B cell (primary cell): ENCODE measurements at regions not wholly inside any gene's neighbourhood (a gene's known extent, or its start where the extent isn't known, plus 50 kb on each side); places are given as distances from the start of the nearest gene placed in this dataset.

ENCODE experiments used
- ATAC-seq: fragments of 200-7000 bp; cut with Tn5 transposase; one replicate; pipeline ENCODE4 v1.10.0; 2021; ENCODE audit warnings: low read depth, mild to moderate bottlenecking, moderate number of reproducible peaks, moderate library complexity
- CTCF ChIA-PET: fragments of 350-600 bp; sonication (Branson Sonifier 250); formaldehyde crosslinking; loops from one replicate; lab custom pipeline; 2021; ENCODE audit warnings: antibody characterized with exemption, inconsistent platforms; lab: Charles Lee
- POLR2A ChIA-PET: fragments of 350-600 bp; sonication (Branson Sonifier 250); formaldehyde crosslinking; loops from one replicate; lab custom pipeline; 2021; ENCODE audit warnings: antibody characterized with exemption; lab: Charles Lee
- DNase-seq: peaks from one replicate; pipeline ENCODE4 v3.0.0; 2013
- H2AFZ ChIP-seq: 2 replicates; pipeline ENCODE4 v1.6.1; 2012; ENCODE audit warnings: mild to moderate bottlenecking, low read depth, low read length; ENCODE audit not compliant: insufficient read depth, poor library complexity, severe bottlenecking
- H3K27ac ChIP-seq, 2 donors: 1 replicate in 1 of 2; 2 replicates in 1 of 2; pipeline ENCODE4 v1.5.1; 2012 to 2013; ENCODE audit warnings: low read length in 2 of 2, mild to moderate bottlenecking in 2 of 2, moderate library complexity in 1 of 2
- H3K27me3 ChIP-seq, 4 experiments: fragments of 200-600 bp in 1 of 4; sonication (generic) in 1 of 4; replicated peaks in 1 of 4; 1 replicate in 2 of 4; 2 replicates in 2 of 4; pipeline versions ENCODE4 v1.6.1 to v1.7.0; 2013 to 2016; ENCODE audit warnings: low read length in 3 of 4, mild to moderate bottlenecking in 2 of 4, mixed read lengths in 1 of 4, moderate library complexity in 1 of 4; ENCODE audit not compliant: insufficient read depth in 4 of 4, control insufficient read depth in 3 of 4; ENCODE audit errors: control extremely low read depth in 1 of 4
- H3K36me3 ChIP-seq, 2 experiments: replicated peaks in 1 of 2; 1 replicate in 1 of 2; 2 replicates in 1 of 2; pipeline versions ENCODE4 v1.6.1 to v1.7.1; 2013; ENCODE audit warnings: low read length in 1 of 2; ENCODE audit not compliant: insufficient read depth in 2 of 2, control insufficient read depth in 1 of 2; ENCODE audit errors: control extremely low read depth in 1 of 2, extremely low read depth in 1 of 2
- H3K4me1 ChIP-seq, 2 donors: fragments of 200-600 bp in 1 of 2; sonication (generic) in 1 of 2; 1 replicate in 1 of 2; 2 replicates in 1 of 2; pipeline versions ENCODE4 v1.5.1 to v1.6.1; 2013 to 2017; ENCODE audit warnings: low read length in 2 of 2; ENCODE audit not compliant: control insufficient read depth in 2 of 2, insufficient read depth in 2 of 2
- H3K4me2 ChIP-seq: replicated peaks from 2 replicates; pipeline ENCODE3; 2012; ENCODE audit warnings: mild to moderate bottlenecking, low read depth, low read length; ENCODE audit not compliant: poor library complexity, severe bottlenecking
- H3K4me3 ChIP-seq, 5 experiments: fragments of 200-600 bp in 1 of 5; sonication (generic) in 1 of 5; 1 replicate in 3 of 5; 2 replicates in 2 of 5; pipeline versions ENCODE4 v1.5.1 to v1.7.0; 2011 to 2016; ENCODE audit warnings: low read length in 4 of 5, mild to moderate bottlenecking in 4 of 5, low read depth in 2 of 5, control low read depth in 1 of 5, moderate library complexity in 1 of 5; ENCODE audit not compliant: insufficient read depth in 1 of 5; ENCODE audit errors: control extremely low read depth in 1 of 5, extremely low read depth in 1 of 5
- H3K79me2 ChIP-seq: fragments of 200-600 bp; sonication (generic); one replicate; pipeline ENCODE4 v1.6.0; 2016; ENCODE audit warnings: low read length; ENCODE audit not compliant: control insufficient read depth, insufficient read depth
- H3K9ac ChIP-seq: fragments of 200-600 bp; sonication (generic); 2 replicates; pipeline ENCODE4 v1.6.1; 2017; ENCODE audit warnings: mild to moderate bottlenecking, low read length, moderate library complexity
- H3K9me3 ChIP-seq, 3 donors: one replicate each; pipeline versions ENCODE4 v1.6.1 to v1.7.1; 2013; ENCODE audit warnings: low read length in 2 of 3; ENCODE audit not compliant: control insufficient read depth in 2 of 3, insufficient read depth in 1 of 3; ENCODE audit errors: control extremely low read depth in 1 of 3
- H4K20me1 ChIP-seq: 2 replicates; pipeline ENCODE4 v1.6.0; 2012; ENCODE audit warnings: mild to moderate bottlenecking, low read length; ENCODE audit not compliant: insufficient read depth, control insufficient read depth, poor library complexity, severe bottlenecking
- H3K27ac Mint-ChIP-seq: one replicate; pipeline ENCODE4 v1.8.0; 2021; ENCODE audit warnings: mixed read lengths
- H3K27me3 Mint-ChIP-seq: one replicate; pipeline ENCODE4 v1.8.0; 2021; ENCODE audit warnings: mixed read lengths
- H3K4me1 Mint-ChIP-seq: one replicate; pipeline ENCODE4 v1.8.0; 2021; ENCODE audit warnings: mixed read lengths
- H3K4me3 Mint-ChIP-seq: one replicate; pipeline ENCODE4 v1.8.0; 2021; ENCODE audit warnings: mixed read lengths
- H3K9me3 Mint-ChIP-seq: one replicate; pipeline ENCODE4 v1.8.0; 2022; ENCODE audit warnings: mixed read lengths; ENCODE audit not compliant: insufficient read depth
- CTCF ChIP-seq: fragments of 200-600 bp; IDR thresholded peaks from one replicate; pipeline ENCODE4 v1.8.0; 2022; ENCODE audit warnings: antibody characterized with exemption, mild to moderate bottlenecking
- EZH2 ChIP-seq: IDR thresholded peaks from 2 replicates; pipeline ENCODE4 v1.6.1; 2012; ENCODE audit warnings: borderline replicate concordance, low read depth, mild to moderate bottlenecking, moderate library complexity, low read length; ENCODE audit not compliant: insufficient read depth, poor library complexity, severe bottlenecking
- WGBS: methylation state at CpG from one replicate; pipeline ENCODE4 v1.1.5; 2013; ENCODE audit warnings: missing lambda C conversion rate; ENCODE audit not compliant: insufficient coverage; 5-methylcytosine and 5-hydroxymethylcytosine counted together
- intact Hi-C: fragments of 100-400 bp; cut with micrococcal nuclease; formaldehyde crosslinking; loops from one replicate; pipeline ENCODE4 v1.10.0; 2022

- Mint-ChIP-seq H3K4me3 (no peak overlapping the region), H3K27me3 (no peaks in the 10 kb centered on the region), H3K27ac (no peak overlapping the region), H3K9me3 (no peaks in the 10 kb centered on the region), H3K4me1 (no peaks in the 10 kb centered on the region)
- no peak overlapping the region for H3K4me2 ChIP-seq
- no peak overlapping the region for H2AFZ ChIP-seq
- no peak overlapping the region for H3K9ac ChIP-seq
- H3K9me3 ChIP-seq = no peaks in the 10 kb centered on the region
- WGBS = no CpG with 5 or more reads among the region's 1 CpG
- TF ChIP-seq EZH2 (no peak), CTCF (no peak)
- DNase-seq = no peak
- no peaks in the 10 kb centered on the region for H3K79me2 ChIP-seq
- H3K27ac ChIP-seq = no peak overlapping the region
- ATAC-seq = no peak
- H4K20me1 ChIP-seq = no peaks in the 10 kb centered on the region
- intact Hi-C loops = no loop called here
- POLR2A ChIA-PET = no interaction called here
- H3K36me3 ChIP-seq = no peaks in the 10 kb centered on the region
- CTCF ChIA-PET = no interaction called here
- H3K4me3 ChIP-seq = no peak overlapping the region
- H3K27me3 ChIP-seq = no peaks in the 10 kb centered on the region
- H3K4me1 ChIP-seq = no peaks in the 10 kb centered on the region
Measured at GRCh38 chr2:180893752-180894151, 86.7 kb upstream of the UBE2E3 start.

- no peaks in the 10 kb centered on the region for H3K9me3 Mint-ChIP-seq
- H3K27me3 Mint-ChIP-seq = no peaks in the 10 kb centered on the region
- H3K27ac ChIP-seq = no peak overlapping the region
- CTCF ChIA-PET = no interaction called here
- no peaks in the 10 kb centered on the region for H3K9me3 ChIP-seq
- H2AFZ ChIP-seq = no peak overlapping the region
- H3K36me3 ChIP-seq = no peaks in the 10 kb centered on the region
- H3K27me3 ChIP-seq = no peaks in the 10 kb centered on the region
- TF ChIP-seq CTCF (no peak), EZH2 (no peak)
- H3K4me3 ChIP-seq = no peak overlapping the region
- no peak overlapping the region for H3K27ac Mint-ChIP-seq
- no peak for ATAC-seq
- intact Hi-C loops = no loop called here
- no peaks in the 10 kb centered on the region for H3K79me2 ChIP-seq
- WGBS = 87% methylated on average over 3 of the region's 4 CpGs
- POLR2A ChIA-PET = no interaction called here
- H3K4me1 ChIP-seq = no peaks in the 10 kb centered on the region
- no peaks in the 10 kb centered on the region for H4K20me1 ChIP-seq
- no peaks in the 10 kb centered on the region for H3K4me1 Mint-ChIP-seq
- H3K4me2 ChIP-seq = no peak overlapping the region
- H3K4me3 Mint-ChIP-seq = no peak overlapping the region
- DNase-seq = no peak
- H3K9ac ChIP-seq = no peak overlapping the region
Measured at GRCh38 chr2:180892091-180892490, 88.3 kb upstream of the UBE2E3 start.
